ENCODE measurements at regions not wholly inside any gene's neighbourhood (a gene's known extent, or its start where the extent isn't known, plus 50 kb on each side); places are given as distances from the start of the nearest gene placed in this dataset.

DNA sequence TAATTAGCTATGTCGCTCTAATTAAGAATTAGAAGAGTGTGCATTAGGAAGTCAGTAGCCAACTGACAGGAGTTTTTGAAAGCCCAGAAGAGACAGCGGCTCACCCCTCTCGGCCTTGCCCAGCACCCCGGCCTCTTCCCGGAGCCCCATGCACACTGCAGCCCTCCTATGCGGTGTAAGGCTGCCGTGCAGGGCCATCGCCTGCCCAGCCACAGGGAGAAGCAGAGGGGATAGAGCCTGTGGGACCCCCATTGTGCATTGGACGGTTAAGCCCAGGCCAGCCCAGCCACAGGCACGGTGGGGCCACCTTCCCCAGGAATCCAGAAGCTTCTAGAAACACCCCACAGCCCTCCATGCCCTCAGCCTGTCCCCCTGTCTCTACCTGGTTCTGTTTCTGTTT is 569.7 kb upstream of the MKI67 start:
- DNase-seq, result no peak
- intact Hi-C loops (cut with DNase I), result no loop called here

GRCh38 chr10:128697437-128697836 is 571.2 kb upstream of the MKI67 start:
- intact Hi-C loops (cut with DNase I), result no loop called here
- H3K9me3 ChIP-seq, result no peaks in the 10 kb centered on the region
- no peak for TF ChIP-seq EP300 (IDR thresholded peaks at IDR 0.05)
- TF ChIP-seq POLR2A (IDR thresholded peaks at IDR 0.05), result no peak
- no peak for TF ChIP-seq CTCF (IDR thresholded peaks at IDR 0.05)
- TF ChIP-seq POLR2AphosphoS5 (IDR thresholded peaks at IDR 0.05), result no peak
- no peak overlapping the region for H3K4me3 ChIP-seq
- no peaks in the 10 kb centered on the region for H3K27me3 ChIP-seq
- no peaks in the 10 kb centered on the region for H3K36me3 ChIP-seq
- H3K27ac ChIP-seq, result no peak overlapping the region
- 74 to 77% methylated on average over 8 of the region's 8 CpGs for WGBS, 2 donors
- DNase-seq, result no peak
- H3K4me1 ChIP-seq, result no peaks in the 10 kb centered on the region

More for the DNA sequence above, 569.7 kb upstream of the MKI67 start:
- WGBS, 2 donors, result 86 to 87% methylated on average over 10 of the region's 10 CpGs
- H3K4me3 ChIP-seq, result no peak overlapping the region
- H3K9me3 ChIP-seq, result no peaks in the 10 kb centered on the region
- no peaks in the 10 kb centered on the region for H3K27me3 ChIP-seq
- no peak overlapping the region for H3K27ac ChIP-seq
- no peak for TF ChIP-seq CTCF (IDR thresholded peaks at IDR 0.05)
- no peak for TF ChIP-seq EP300 (IDR thresholded peaks at IDR 0.05)
- TF ChIP-seq POLR2A (IDR thresholded peaks at IDR 0.05), result no peak
- no peak for TF ChIP-seq POLR2AphosphoS5 (IDR thresholded peaks at IDR 0.05)
- H3K4me1 ChIP-seq, result no peaks in the 10 kb centered on the region
- H3K36me3 ChIP-seq, result no peaks in the 10 kb centered on the region

DNA sequence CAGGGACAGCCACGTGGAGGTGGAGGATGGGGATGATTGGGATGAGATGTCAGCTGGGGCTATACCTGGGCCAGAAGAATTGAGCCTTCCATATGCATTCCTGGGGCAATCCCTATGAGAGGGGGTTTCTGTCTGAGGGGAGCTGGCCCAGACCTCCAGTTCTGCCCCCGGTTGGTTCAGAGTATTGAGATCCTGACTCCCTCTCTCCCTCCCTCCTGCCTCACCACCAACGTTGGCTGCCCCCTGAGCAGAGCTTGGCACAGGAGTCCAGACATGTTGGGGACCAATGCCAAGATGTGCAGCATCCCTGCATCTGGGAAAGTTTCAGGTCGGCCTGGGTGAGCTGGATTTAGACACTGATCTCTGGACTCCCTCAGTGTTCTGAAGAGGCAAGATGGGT is 575.2 kb upstream of the MKI67 start:
- no peak for DNase-seq
- Histone ChIP-seq H3K36me3 (no peaks in the 10 kb centered on the region), H3K4me1 (no peaks in the 10 kb centered on the region), H3K9me3 (no peaks in the 10 kb centered on the region), H3K27ac (no peak overlapping the region), H3K4me3 (no peak overlapping the region), H3K27me3 (no peaks in the 10 kb centered on the region)
- no peak for TF ChIP-seq POLR2A (IDR thresholded peaks at IDR 0.05)
- TF ChIP-seq EP300 (IDR thresholded peaks at IDR 0.05), result no peak
- no peak for TF ChIP-seq CTCF (IDR thresholded peaks at IDR 0.05)
- TF ChIP-seq POLR2AphosphoS5 (IDR thresholded peaks at IDR 0.05), result no peak
- 49 to 52% methylated on average over 4 of the region's 4 CpGs for WGBS, 2 donors
- intact Hi-C loops (cut with DNase I), result no loop called here

DNA sequence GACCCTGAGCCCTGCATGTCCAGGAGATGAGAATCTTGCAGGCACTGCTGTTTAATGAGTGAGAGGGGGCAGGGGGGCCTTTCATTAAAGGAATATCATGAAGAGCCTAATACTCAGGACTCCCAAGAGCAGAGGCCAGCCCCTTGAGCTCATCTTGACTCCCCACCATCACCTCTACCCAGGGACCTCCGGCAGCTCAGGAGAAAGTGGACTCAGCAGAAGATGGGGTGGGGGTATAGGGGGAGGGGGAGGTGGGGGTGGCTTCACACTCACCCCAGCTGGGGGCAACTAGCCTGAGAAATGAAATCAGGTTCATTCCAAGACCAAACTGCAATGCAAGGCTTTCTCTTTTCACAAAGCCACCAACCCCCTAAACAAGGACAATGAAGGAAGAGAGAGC is 575.6 kb upstream of the MKI67 start:
- intact Hi-C loops (cut with DNase I), result no loop called here
- H3K27me3 ChIP-seq, result no peaks in the 10 kb centered on the region
- H3K9me3 ChIP-seq, result no peaks in the 10 kb centered on the region
- no peaks in the 10 kb centered on the region for H3K4me1 ChIP-seq
- no peak overlapping the region for H3K27ac ChIP-seq
- no peak overlapping the region for H3K4me3 ChIP-seq
- TF ChIP-seq EP300 (IDR thresholded peaks at IDR 0.05) (no peak), POLR2AphosphoS5 (IDR thresholded peaks at IDR 0.05) (no peak), POLR2A (IDR thresholded peaks at IDR 0.05) (no peak), CTCF (IDR thresholded peaks at IDR 0.05) (no peak)
- DNase-seq, result no peak
- H3K36me3 ChIP-seq, result no peaks in the 10 kb centered on the region
- 89 to 93% methylated on average over 1 of the region's 1 CpG for WGBS, 2 donors

GRCh38 chr10:128704716-128705115 is 578.5 kb upstream of the MKI67 start:
- no peak overlapping the region for H3K27ac ChIP-seq
- no peaks in the 10 kb centered on the region for H3K9me3 ChIP-seq
- 62 to 66% methylated on average over 1 of the region's 1 CpG for WGBS, 2 donors
- no peaks in the 10 kb centered on the region for H3K4me1 ChIP-seq
- no peak for DNase-seq
- no peaks in the 10 kb centered on the region for H3K27me3 ChIP-seq
- TF ChIP-seq POLR2AphosphoS5 (IDR thresholded peaks at IDR 0.05) (no peak), EP300 (IDR thresholded peaks at IDR 0.05) (no peak), CTCF (IDR thresholded peaks at IDR 0.05) (no peak), POLR2A (IDR thresholded peaks at IDR 0.05) (no peak)
- intact Hi-C loops (cut with DNase I), result no loop called here
- H3K4me3 ChIP-seq, result no peak overlapping the region
- H3K36me3 ChIP-seq, result no peaks in the 10 kb centered on the region

Measured in sigmoid colon (tissue), 6 donors.